Activated naive CD8-positive, alpha-beta T cell (primary cell): ENCODE measurements at regions not wholly inside any gene's neighbourhood (a gene's known extent, or its start where the extent isn't known, plus 50 kb on each side); places are given as distances from the start of the nearest gene placed in this dataset.
"Not testable (repeated sequence)": the region's sequence is repeated elsewhere in the genome, so short reads cannot be mapped to it uniquely, and the experiment has no call there.

Experiments used
- H3K27ac Mint-ChIP-seq: one replicate; pipeline ENCODE4 v1.8.0; 2021; ENCODE audit warnings: mixed read lengths
- H3K27me3 Mint-ChIP-seq: one replicate; pipeline ENCODE4 v1.8.0; 2021; ENCODE audit warnings: mixed read lengths
- H3K36me3 Mint-ChIP-seq: one replicate; pipeline ENCODE4 v1.8.0; 2021; ENCODE audit warnings: mixed read lengths
- H3K4me1 Mint-ChIP-seq: one replicate; pipeline ENCODE4 v1.8.0; 2021; ENCODE audit warnings: low read depth, mixed read lengths
- H3K4me3 Mint-ChIP-seq: one replicate; pipeline ENCODE4 v1.8.0; 2021; ENCODE audit warnings: mild to moderate bottlenecking, mixed read lengths
- H3K9me3 Mint-ChIP-seq: one replicate; pipeline ENCODE4 v1.8.0; 2021; ENCODE audit warnings: low read depth, mixed read lengths

DNA sequence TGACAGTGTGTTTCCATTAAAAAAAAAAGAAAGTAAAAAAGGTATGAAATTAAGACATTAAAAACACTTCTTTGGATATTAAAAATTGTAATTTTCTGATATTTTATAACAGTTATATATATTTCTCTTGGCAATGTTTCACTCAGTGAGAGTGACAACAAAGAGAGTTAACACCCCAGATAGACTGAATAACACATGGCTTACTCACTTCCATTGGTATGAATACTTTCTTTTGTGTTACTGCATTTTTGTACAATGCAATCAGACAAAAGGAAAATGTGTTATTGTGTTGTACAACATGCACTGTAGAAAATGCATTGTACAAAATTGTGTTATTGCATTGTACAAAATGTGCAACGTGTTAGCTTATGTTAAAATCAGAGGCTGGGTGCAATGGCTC is 676.6 kb upstream of the AMELY start:
- H3K4me1 Mint-ChIP-seq, H3K36me3 Mint-ChIP-seq, H3K4me3 Mint-ChIP-seq, H3K27me3 Mint-ChIP-seq, H3K27ac Mint-ChIP-seq, H3K9me3 Mint-ChIP-seq: not testable (repeated sequence)

DNA sequence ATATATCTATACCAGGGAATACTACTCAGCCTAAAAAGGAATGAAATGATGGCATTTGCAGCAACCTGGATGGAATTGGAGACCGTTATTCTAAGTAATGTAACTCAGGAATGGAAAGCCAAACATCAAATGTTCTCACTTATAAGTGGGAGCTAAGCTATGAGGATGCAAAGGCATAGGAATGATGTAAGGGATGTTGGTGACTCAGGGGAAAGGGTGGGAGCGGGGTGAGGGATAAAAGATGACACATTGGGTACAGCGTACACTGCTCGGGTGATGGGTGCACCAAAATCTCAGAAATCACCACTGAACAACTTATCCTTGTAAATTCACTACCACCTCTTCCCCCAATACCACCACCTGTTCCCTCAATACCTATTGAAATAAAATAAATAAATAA is 651.0 kb upstream of the AMELY start:
- no peak overlapping the region for H3K27ac Mint-ChIP-seq
- H3K4me3 Mint-ChIP-seq: no peak overlapping the region
- no peaks in the 10 kb centered on the region for H3K36me3 Mint-ChIP-seq
- no peaks in the 10 kb centered on the region for H3K27me3 Mint-ChIP-seq
- no peaks in the 10 kb centered on the region for H3K4me1 Mint-ChIP-seq
- peaks cover 6% of the 10 kb centered on the region for H3K9me3 Mint-ChIP-seq

DNA sequence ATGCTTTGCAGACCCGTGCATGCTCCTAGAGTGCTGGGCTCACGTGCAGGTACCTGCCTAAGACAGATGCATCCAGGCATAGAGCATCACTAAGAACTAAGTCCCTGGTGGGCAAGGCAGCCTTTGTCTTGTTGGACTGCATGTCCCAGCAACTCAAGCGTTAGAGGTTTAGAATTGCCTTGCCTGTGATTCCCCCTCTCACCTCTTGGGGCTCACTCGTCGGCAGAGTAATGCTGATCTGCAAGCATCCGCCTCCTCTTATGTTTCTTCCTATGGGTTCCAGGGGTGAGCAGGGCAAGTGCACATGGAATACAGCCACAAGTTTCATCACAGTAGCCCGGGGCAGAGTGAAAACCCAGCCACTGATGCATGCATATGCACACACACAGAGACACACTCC is 646.1 kb upstream of the AMELY start:
- Mint-ChIP-seq H3K9me3 (peaks cover 6% of the 10 kb centered on the region), H3K27ac (no peak overlapping the region), H3K36me3 (no peaks in the 10 kb centered on the region), H3K27me3 (no peaks in the 10 kb centered on the region), H3K4me1 (no peaks in the 10 kb centered on the region), H3K4me3 (no peak overlapping the region)

GRCh38 chrY:7555006-7555405 is 643.5 kb upstream of the AMELY start:
- Mint-ChIP-seq H3K4me3 (no peak overlapping the region), H3K9me3 (peaks cover 6% of the 10 kb centered on the region)

GRCh38 chrY:7545060-7545459 is 633.5 kb upstream of the AMELY start:
- Mint-ChIP-seq H3K9me3 (no peaks in the 10 kb centered on the region), H3K27ac (no peak overlapping the region), H3K4me3 (no peak overlapping the region), H3K36me3 (no peaks in the 10 kb centered on the region), H3K4me1 (peaks cover 3% of the 10 kb centered on the region), H3K27me3 (no peaks in the 10 kb centered on the region)

More at GRCh38 chrY:7555006-7555405, 643.5 kb upstream of the AMELY start:
- no peaks in the 10 kb centered on the region for H3K27me3 Mint-ChIP-seq
- no peak overlapping the region for H3K27ac Mint-ChIP-seq
- H3K4me1 Mint-ChIP-seq: no peaks in the 10 kb centered on the region
- no peaks in the 10 kb centered on the region for H3K36me3 Mint-ChIP-seq

DNA sequence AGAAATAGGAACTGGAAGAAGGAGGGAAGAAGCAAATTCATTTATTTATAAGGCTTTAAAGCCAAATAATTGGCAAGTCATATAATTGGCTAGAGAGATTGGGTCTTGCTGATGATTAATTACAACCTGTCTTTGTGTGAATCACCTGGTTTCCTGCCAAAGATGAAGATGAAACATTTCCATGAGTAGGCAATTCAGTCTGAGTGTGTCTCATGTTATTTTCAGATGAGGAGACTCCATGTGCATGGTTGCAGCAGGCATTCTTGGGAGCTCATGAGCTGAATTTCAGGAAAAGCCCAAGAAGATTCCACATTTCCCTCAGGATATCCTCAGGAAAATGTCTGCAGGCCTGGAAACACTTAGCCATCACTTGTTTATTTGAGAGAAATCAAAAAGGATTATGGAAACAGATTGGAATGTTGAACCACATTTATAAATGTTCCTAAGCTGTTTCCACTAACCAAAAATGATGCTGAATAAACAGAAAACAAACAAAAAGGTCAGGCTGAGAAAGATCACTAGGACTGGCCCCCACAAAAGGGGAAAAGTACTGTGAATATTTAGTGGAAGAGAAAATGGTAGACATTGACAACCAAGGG is 632.7 kb upstream of the AMELY start:
- H3K4me3 Mint-ChIP-seq: no peak overlapping the region
- H3K36me3 Mint-ChIP-seq: no peaks in the 10 kb centered on the region
- H3K9me3 Mint-ChIP-seq: no peaks in the 10 kb centered on the region
- peaks cover 3% of the 10 kb centered on the region for H3K4me1 Mint-ChIP-seq
- no peak overlapping the region for H3K27ac Mint-ChIP-seq
- H3K27me3 Mint-ChIP-seq: no peaks in the 10 kb centered on the region

DNA sequence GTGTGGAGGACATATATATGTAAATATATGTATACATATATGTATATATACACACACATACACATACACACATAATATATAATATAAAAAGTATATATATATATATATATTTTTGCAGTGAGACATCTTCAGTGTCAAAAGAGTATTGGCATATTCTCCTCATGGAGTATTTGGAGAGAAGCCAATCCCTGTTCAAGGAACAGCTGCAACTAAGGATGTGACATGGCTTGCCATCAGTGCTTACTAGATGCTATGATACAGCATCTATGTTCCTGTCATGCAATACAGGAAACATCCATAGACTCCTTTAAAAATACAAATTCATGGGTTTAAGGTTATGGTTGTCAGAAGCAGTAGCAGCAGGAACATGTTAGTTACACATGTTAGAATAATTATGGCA is 632.0 kb upstream of the AMELY start:
- no peak overlapping the region for H3K4me3 Mint-ChIP-seq
- H3K27ac Mint-ChIP-seq: no peak overlapping the region
- H3K9me3 Mint-ChIP-seq: no peaks in the 10 kb centered on the region
- no peaks in the 10 kb centered on the region for H3K36me3 Mint-ChIP-seq
- no peaks in the 10 kb centered on the region for H3K27me3 Mint-ChIP-seq
- peaks cover 3% of the 10 kb centered on the region for H3K4me1 Mint-ChIP-seq

GRCh38 chrY:7542256-7542858 is 630.8 kb upstream of the AMELY start:
- no peaks in the 10 kb centered on the region for H3K36me3 Mint-ChIP-seq
- H3K27me3 Mint-ChIP-seq: no peaks in the 10 kb centered on the region
- H3K27ac Mint-ChIP-seq: no peak overlapping the region

GRCh38 chrY:7529396-7529795 is 617.8 kb upstream of the AMELY start:
- H3K27me3 Mint-ChIP-seq: peaks cover 4% of the 10 kb centered on the region
- H3K9me3 Mint-ChIP-seq: no peaks in the 10 kb centered on the region
- H3K4me1 Mint-ChIP-seq: no peaks in the 10 kb centered on the region
- H3K4me3 Mint-ChIP-seq: no peak overlapping the region
- no peaks in the 10 kb centered on the region for H3K36me3 Mint-ChIP-seq
- no peak overlapping the region for H3K27ac Mint-ChIP-seq

More at GRCh38 chrY:7542256-7542858, 630.8 kb upstream of the AMELY start:
- peaks cover 3% of the 10 kb centered on the region for H3K4me1 Mint-ChIP-seq
- H3K9me3 Mint-ChIP-seq: no peaks in the 10 kb centered on the region
- H3K4me3 Mint-ChIP-seq: no peak overlapping the region

DNA sequence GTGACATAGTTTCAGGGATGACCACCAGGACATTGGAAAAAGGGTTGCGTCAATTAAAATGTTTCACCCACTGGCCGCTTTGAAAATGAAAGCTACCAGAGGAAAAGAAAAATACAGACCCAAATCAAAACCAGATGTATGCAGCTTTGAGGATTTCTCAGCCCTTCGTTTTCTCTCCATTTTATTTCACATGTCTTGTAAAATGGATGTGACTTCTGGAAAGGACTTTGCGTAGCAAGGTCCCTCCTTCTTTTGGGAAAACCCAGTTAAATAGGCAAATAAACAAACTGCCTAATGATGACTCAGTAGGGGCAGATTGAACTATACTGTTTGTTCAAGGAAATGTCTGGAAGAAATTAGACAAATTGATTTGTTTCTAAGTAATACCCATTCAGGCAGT is 616.0 kb upstream of the AMELY start:
- not testable (repeated sequence) for H3K27me3 Mint-ChIP-seq, H3K4me1 Mint-ChIP-seq, H3K27ac Mint-ChIP-seq, H3K9me3 Mint-ChIP-seq, H3K36me3 Mint-ChIP-seq, H3K4me3 Mint-ChIP-seq

GRCh38 chrY:7518387-7518786 is 606.8 kb upstream of the AMELY start:
- peaks cover 1% of the 10 kb centered on the region for H3K27me3 Mint-ChIP-seq
- H3K36me3 Mint-ChIP-seq: no peaks in the 10 kb centered on the region
- no peaks in the 10 kb centered on the region for H3K4me1 Mint-ChIP-seq
- no peaks in the 10 kb centered on the region for H3K9me3 Mint-ChIP-seq
- H3K4me3 Mint-ChIP-seq: no peak overlapping the region
- H3K27ac Mint-ChIP-seq: no peak overlapping the region

DNA sequence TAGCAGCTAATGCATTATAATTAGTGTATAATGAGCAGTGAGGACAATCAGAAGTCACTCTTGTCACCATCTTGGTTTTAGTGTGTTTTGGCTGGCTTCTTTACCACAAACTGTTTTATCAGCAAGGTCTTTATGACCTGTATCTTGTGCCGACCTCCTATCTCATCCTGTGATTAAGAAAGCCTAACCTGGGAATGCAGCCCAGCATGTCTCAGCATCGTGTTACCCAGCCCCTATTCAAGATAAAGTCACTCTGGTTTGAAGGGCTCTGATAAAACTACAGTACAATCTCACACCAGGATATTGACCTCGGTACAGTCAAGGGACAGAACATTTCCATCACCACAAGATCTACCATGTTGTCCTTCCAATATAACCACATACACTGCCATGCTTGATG is 604.7 kb upstream of the AMELY start:
- H3K27ac Mint-ChIP-seq: no peak overlapping the region
- no peak overlapping the region for H3K4me3 Mint-ChIP-seq

GRCh38 chrY:7515812-7516211 is 604.3 kb upstream of the AMELY start:
- Mint-ChIP-seq H3K36me3 (no peaks in the 10 kb centered on the region), H3K27me3 (peaks cover 1% of the 10 kb centered on the region), H3K27ac (no peak overlapping the region), H3K4me3 (no peak overlapping the region), H3K4me1 (no peaks in the 10 kb centered on the region), H3K9me3 (no peaks in the 10 kb centered on the region)

More for the DNA sequence above, 604.7 kb upstream of the AMELY start:
- Mint-ChIP-seq H3K9me3 (no peaks in the 10 kb centered on the region), H3K36me3 (no peaks in the 10 kb centered on the region), H3K27me3 (peaks cover 1% of the 10 kb centered on the region), H3K4me1 (no peaks in the 10 kb centered on the region)

- Mint-ChIP-seq H3K4me3 (no peak overlapping the region), H3K9me3 (no peaks in the 10 kb centered on the region), H3K36me3 (peaks cover 2% of the 10 kb centered on the region), H3K27me3 (peaks cover 8% of the 10 kb centered on the region), H3K27ac (no peak overlapping the region), H3K4me1 (no peaks in the 10 kb centered on the region)
These were observed 591.3 kb upstream of the AMELY start for GRCh38 chrY:7502896-7503295.

- H3K4me3 Mint-ChIP-seq: no peak overlapping the region
- peaks cover 2% of the 10 kb centered on the region for H3K36me3 Mint-ChIP-seq
- H3K9me3 Mint-ChIP-seq: no peaks in the 10 kb centered on the region
- H3K27me3 Mint-ChIP-seq: peaks cover 9% of the 10 kb centered on the region
- H3K27ac Mint-ChIP-seq: no peak overlapping the region
- no peaks in the 10 kb centered on the region for H3K4me1 Mint-ChIP-seq
These were observed 589.7 kb upstream of the AMELY start for GRCh38 chrY:7501236-7501635.

DNA sequence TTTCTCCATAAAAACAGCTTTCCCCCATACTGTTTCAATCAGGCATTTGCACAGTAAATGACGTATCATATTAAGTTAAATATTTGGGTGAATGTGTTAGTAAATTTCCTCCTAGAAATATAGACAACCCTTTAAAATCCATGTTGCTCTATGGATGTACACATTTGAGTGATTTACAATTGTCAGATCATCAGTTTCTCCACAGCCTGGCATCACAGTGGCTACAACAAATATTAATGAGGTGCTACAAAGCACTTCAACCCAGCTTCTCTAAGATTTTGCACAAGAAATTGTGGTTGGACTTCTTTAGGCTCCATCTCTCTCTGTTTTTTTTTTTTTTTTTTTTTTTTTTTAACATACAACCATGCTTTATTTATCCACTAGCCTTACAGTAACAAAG is 584.4 kb upstream of the AMELY start:
- Mint-ChIP-seq H3K27ac (no peak overlapping the region), H3K4me1 (no peaks in the 10 kb centered on the region), H3K27me3 (peaks cover 4% of the 10 kb centered on the region), H3K4me3 (no peak overlapping the region), H3K9me3 (no peaks in the 10 kb centered on the region), H3K36me3 (no peaks in the 10 kb centered on the region)
